Fibroblast of lung (primary cell): ENCODE measurements at regions not wholly inside any gene's neighbourhood (a gene's known extent, or its start where the extent isn't known, plus 50 kb on each side); places are given as distances from the start of the nearest gene placed in this dataset.
"Not testable (repeated sequence)": the region's sequence is repeated elsewhere in the genome, so short reads cannot be mapped to it uniquely, and the experiment has no call there.

Experiments
- DNase-seq, 2 donors: peaks; one replicate each; pipeline versions ENCODE4 v3.0.0 to v3.0.0-alpha.2; 2010; ENCODE audit warnings: low read depth in 2 of 2
- H2AFZ ChIP-seq: 2 replicates; pipeline ENCODE4 v1.5.1; 2012; ENCODE audit warnings: low read length, control low read depth, inconsistent platforms
- H3K27ac ChIP-seq: 2 replicates; pipeline ENCODE4 v1.5.1; 2011; ENCODE audit warnings: low read length, control low read depth; ENCODE audit not compliant: insufficient read depth
- H3K27me3 ChIP-seq: 2 replicates; pipeline ENCODE4 v1.5.1; 2011; ENCODE audit warnings: mild to moderate bottlenecking, low read length; ENCODE audit not compliant: control insufficient read depth, insufficient read depth
- H3K36me3 ChIP-seq: 2 replicates; pipeline ENCODE4 v1.5.1; 2011; ENCODE audit warnings: low read length; ENCODE audit not compliant: control insufficient read depth, insufficient read depth
- H3K4me1 ChIP-seq: 2 replicates; pipeline ENCODE4 v1.5.1; 2011; ENCODE audit warnings: low read length; ENCODE audit not compliant: control insufficient read depth, insufficient read depth; ENCODE audit errors: extremely low read depth
- H3K4me2 ChIP-seq: 2 replicates; pipeline ENCODE4 v1.5.1; 2011; ENCODE audit warnings: low read length, control low read depth; ENCODE audit not compliant: insufficient read depth; ENCODE audit errors: extremely low read depth
- H3K4me3 ChIP-seq, 4 experiments: fragments of 200-600 bp in 1 of 4; sonication (generic) in 1 of 4; replicated peaks in 1 of 4; 2 replicates each; pipeline ENCODE4 v1.5.1; 2011 to 2016; ENCODE audit warnings: low read length in 4 of 4, low read depth in 3 of 4, mild to moderate bottlenecking in 3 of 4, control low read depth in 2 of 4, inconsistent platforms in 1 of 4, mixed read lengths in 1 of 4; ENCODE audit not compliant: insufficient read depth in 1 of 4; ENCODE audit errors: control extremely low read depth in 1 of 4
- H3K79me2 ChIP-seq: 2 replicates; pipeline ENCODE4 v1.5.1; 2012; ENCODE audit warnings: mild to moderate bottlenecking, low read length, inconsistent platforms; ENCODE audit not compliant: control insufficient read depth, insufficient read depth
- H3K9ac ChIP-seq: 2 replicates; pipeline ENCODE4 v1.5.1; 2011; ENCODE audit warnings: mild to moderate bottlenecking, low read length, control low read depth; ENCODE audit not compliant: insufficient read depth
- H3K9me3 ChIP-seq: 2 replicates; pipeline ENCODE4 v1.5.1; 2012; ENCODE audit warnings: low read depth, low read length; ENCODE audit not compliant: control insufficient read depth, insufficient read depth
- H4K20me1 ChIP-seq: 2 replicates; pipeline ENCODE4 v1.5.1; 2011; ENCODE audit warnings: low read length; ENCODE audit not compliant: control insufficient read depth, insufficient read depth; ENCODE audit errors: extremely low read depth
- CTCF ChIP-seq, 2 donors: IDR thresholded peaks in 1 of 2; conservative IDR thresholded peaks in 1 of 2; 1 replicate in 1 of 2; 2 replicates in 1 of 2; pipeline ENCODE4 v1.5.1; 2011 to 2012; ENCODE audit warnings: low read length in 2 of 2, control low read depth in 1 of 2, inconsistent platforms in 1 of 2, low read depth in 1 of 2, mild to moderate bottlenecking in 1 of 2
- EZH2 ChIP-seq: IDR thresholded peaks from 2 replicates; pipeline ENCODE4 v1.5.1; 2012; ENCODE audit warnings: low read length, control low read depth, mild to moderate bottlenecking; ENCODE audit errors: missing control alignments

- Histone ChIP-seq H3K4me2 (no peak overlapping the region), H3K79me2 (no peaks in the 10 kb centered on the region), H3K36me3 (no peaks in the 10 kb centered on the region), H4K20me1 (no peaks in the 10 kb centered on the region), H3K4me1 (no peaks in the 10 kb centered on the region), H3K9ac (no peak overlapping the region), H3K4me3 (no peak overlapping the region), H3K9me3 (no peaks in the 10 kb centered on the region), H2AFZ (no peak overlapping the region), H3K27ac (no peak overlapping the region), H3K27me3 (no peaks in the 10 kb centered on the region)
- DNase-seq, result no peak
- no peak for TF ChIP-seq CTCF (conservative IDR thresholded peaks at IDR 0.05 in 1 of 2, IDR thresholded peaks at IDR 0.05 in 1 of 2; ENCODE audit: low read depth in 1 of 2, low read length in 2 of 2)
- TF ChIP-seq EZH2, result no peak
Measured at GRCh38 chr17:31621566-31621965, 230.1 kb downstream of the RAB11FIP4 start.

- not testable (repeated sequence) for DNase-seq, H3K9me3 ChIP-seq, H3K4me1 ChIP-seq, H3K4me3 ChIP-seq, H3K27me3 ChIP-seq, H2AFZ ChIP-seq, H3K79me2 ChIP-seq, H4K20me1 ChIP-seq, H3K36me3 ChIP-seq, H3K9ac ChIP-seq, H3K27ac ChIP-seq, H3K4me2 ChIP-seq
Measured at GRCh38 chr17:31611053-31611452, 219.6 kb downstream of the RAB11FIP4 start.

- Histone ChIP-seq H3K9ac (no peak overlapping the region), H3K27me3 (no peaks in the 10 kb centered on the region), H3K79me2 (no peaks in the 10 kb centered on the region), H3K4me3 (no peak overlapping the region), H2AFZ (no peak overlapping the region), H3K4me1 (peaks cover 2% of the 10 kb centered on the region), H3K4me2 (no peak overlapping the region), H3K36me3 (no peaks in the 10 kb centered on the region), H3K27ac (no peak overlapping the region), H4K20me1 (no peaks in the 10 kb centered on the region), H3K9me3 (no peaks in the 10 kb centered on the region)
- TF ChIP-seq EZH2 (no peak), CTCF (conservative IDR thresholded peaks at IDR 0.05 in 1 of 2, IDR thresholded peaks at IDR 0.05 in 1 of 2; ENCODE audit: low read depth in 1 of 2, low read length in 2 of 2) (no peak)
- DNase-seq, result no peak
Measured at GRCh38 chr17:31609996-31610910, 218.8 kb downstream of the RAB11FIP4 start.
